ENCODE measurements at regions not wholly inside any gene's neighbourhood (a gene's known extent, or its start where the extent isn't known, plus 50 kb on each side); places are given as distances from the start of the nearest gene placed in this dataset.

DNA sequence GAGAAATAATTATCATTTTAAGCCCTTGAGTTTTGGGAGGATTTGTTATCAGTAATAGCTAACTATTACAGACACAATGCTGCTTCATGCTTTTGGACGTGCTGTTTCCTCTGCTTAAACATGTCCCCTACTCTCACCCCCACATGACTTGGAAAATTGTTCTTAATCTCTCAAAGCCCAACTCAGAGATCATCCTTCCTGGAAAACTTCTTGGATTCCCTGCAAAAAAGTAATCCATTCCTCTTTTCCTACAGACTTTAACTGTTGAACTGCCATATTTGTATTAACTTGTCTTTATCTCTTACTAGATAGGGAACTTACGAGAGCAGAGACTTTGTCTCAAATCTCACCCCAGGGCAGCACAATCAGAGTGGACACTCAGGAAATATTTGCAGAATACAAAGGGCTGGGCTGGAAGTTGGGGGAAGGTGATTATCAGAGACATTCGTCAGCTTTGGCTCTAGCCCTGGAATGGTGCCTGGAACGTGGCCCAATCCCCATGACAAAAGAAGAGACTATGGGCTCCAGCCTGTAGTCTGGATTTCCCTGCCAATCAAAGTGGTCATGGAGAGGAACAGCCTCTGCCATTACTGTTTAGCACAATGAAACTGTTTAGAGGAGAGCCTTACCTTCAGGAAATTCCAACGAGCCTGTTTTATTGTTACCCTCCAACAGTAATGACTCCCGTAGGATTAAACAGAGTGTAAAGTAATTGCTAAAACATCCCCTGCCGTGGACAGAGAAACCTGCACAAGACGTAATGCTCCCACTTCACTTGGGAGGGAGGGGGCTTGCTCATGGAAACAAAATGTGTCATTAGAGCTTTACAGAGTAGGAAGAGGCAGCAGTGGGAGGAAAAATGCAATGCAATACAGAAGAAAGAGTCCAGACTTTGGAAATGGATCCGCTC, 140.4 kb upstream of the AUTS2 start:
- DNase-seq (ENCODE audit: low spot score), result no peak

DNA sequence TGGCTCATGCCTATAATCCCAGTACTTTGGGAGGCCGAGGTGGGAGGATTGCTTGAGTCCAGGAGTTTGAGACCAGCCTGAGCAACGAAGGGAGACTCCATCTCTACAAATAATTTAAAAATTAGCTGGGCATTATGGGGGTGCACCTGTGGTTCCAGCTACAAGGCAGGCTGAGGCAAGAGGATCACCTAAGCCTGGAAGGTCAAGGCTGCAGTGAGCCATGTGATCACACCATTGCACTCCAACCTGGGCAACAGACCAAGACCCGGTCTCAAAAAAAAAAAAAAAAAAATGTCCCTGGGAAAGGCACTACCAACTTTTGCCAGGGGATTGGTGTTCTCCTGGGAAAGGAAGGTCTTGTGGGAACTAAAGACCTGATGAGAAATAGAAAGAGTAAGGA, 134.2 kb upstream of the AUTS2 start:
- DNase-seq (ENCODE audit: low spot score), result no peak

DNA sequence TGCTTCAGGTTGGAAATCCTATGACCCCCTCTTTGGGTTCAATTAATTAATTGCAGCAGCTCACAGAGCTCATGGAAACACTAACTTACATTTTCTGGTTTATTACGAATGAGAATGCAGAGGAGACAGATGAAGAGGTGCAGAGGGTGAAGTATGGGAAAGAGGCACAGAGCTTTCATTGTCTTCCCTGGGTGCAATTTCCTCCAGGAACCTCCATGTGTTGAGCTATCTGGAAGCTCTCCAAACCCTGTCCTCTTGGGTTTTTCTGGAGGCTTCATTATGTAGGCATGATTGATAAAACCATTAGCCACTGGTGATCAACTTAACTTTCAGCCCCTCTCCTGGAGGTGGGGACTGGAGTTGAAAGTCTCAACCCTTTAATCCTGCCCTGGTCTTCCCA, 133.0 kb upstream of the AUTS2 start:
- no peak for DNase-seq (ENCODE audit: low spot score)

DNA sequence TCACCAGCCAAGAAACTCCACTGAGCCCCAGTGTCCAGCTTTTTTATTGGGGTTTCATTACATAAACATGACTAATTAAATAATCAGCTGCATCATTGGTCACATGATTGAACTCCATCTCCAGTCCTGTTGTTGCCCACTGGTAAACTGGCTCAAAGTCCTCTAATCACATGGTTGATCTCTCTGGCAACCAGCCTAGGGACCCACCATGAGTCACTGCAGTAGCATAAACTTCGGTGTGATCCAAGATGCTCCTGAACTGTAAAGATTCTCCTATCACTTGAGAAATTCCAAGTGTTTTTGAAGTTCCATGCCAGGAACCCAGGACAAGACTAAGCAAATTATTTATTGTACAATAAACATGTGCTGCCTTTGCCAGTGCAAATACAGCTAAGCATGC, 130.4 kb upstream of the AUTS2 start:
- no peak for DNase-seq (ENCODE audit: low spot score)

DNA sequence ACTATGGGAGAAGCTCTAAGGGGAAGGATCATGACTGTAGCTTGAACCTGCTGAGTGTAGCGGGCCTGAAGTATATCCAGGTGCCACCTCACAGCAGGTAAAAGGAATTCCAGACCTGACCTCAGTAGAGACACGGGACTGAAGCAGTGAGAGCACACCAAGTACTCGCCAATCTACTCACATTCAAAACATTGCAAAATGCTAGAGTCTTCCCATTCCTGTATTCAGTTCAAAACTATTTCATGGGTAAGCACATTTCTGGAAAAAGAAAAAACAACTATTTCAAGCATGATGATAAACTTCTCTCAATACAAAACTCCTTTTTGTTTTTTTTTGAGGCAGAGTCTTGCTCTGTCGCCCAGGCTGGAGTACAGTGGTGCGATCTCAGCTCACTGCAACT, 121.9 kb upstream of the AUTS2 start:
- DNase-seq (ENCODE audit: low spot score), result no peak

DNA sequence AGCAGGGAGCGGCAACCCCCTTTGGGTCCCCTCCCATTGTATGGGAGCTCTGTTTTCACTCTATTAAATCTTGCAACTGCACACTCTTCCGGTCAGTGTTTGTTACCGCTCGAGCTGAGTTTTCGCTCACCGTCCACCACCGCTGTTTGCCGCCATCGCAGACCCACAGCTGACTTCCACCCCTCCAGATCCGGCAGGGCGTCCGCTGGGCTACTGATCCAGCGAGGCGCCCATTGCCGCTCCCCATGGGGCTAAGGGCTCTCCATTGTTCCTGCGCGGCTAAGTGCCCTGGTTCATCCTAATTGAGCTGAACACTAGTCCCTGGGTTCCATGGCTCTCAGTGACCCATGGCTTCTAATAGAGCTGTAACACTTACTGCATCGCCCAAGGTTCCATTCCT, 115.6 kb upstream of the AUTS2 start:
- DNase-seq (ENCODE audit: low spot score), result no peak

DNA sequence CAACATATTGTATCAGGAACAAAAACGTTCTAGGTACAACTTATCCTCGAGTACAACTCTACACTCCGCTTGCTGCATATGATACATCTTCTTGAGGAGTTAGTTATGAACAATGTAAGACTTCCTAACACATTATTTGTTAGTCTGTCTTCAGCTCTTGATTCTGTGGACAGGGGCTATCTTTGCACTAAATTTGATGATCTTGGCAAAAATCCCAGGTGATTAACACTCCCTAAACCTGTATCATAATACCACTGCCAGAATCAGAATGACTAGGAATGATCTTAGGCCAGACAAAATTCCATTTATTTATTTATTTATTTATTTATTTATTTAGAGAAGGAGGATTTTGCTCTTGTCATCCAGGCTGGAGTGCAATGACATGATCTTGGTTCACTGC, 108.7 kb upstream of the AUTS2 start:
- DNase-seq (ENCODE audit: low spot score), result no peak

DNA sequence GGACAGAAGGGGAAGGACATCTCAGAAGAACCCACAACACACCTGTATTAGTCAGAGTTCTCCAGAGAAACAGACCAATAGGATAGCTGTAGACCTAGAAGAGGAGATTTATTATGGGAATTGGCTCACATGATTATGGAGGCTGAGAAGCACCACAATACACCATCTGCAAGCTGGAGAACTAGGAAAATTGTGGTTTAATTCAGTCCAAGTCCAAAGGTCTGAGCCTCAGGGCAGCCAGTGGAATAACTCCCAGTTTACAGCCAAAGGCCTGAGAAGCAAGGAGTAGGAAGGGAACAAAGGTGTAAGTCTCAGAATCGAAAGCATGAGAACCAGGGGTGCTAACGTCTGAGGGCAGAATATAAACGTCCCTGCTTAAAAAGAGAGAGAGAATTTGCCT, 99.6 kb upstream of the AUTS2 start:
- DNase-seq (ENCODE audit: low spot score), result no peak

DNA sequence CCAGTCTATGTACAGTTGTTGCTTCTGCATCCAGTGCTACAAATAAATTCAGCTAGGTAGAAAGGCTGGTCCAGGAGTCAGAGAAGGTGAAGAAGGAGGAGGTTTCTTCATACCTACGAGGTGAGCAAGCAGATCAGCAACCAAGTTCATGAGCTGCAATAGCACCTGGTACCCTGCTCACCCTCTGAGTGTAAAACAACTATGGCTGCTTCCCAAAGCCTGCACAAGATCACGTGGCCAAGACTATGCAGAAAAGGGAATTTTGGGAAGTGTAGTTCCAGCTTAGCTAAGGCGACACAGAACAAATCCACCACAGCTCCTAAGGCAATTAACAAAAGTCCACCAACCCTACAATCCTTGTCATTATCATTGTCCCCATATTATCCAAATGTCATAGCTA, 95.9 kb upstream of the AUTS2 start:
- DNase-seq (ENCODE audit: low spot score), result no peak

DNA sequence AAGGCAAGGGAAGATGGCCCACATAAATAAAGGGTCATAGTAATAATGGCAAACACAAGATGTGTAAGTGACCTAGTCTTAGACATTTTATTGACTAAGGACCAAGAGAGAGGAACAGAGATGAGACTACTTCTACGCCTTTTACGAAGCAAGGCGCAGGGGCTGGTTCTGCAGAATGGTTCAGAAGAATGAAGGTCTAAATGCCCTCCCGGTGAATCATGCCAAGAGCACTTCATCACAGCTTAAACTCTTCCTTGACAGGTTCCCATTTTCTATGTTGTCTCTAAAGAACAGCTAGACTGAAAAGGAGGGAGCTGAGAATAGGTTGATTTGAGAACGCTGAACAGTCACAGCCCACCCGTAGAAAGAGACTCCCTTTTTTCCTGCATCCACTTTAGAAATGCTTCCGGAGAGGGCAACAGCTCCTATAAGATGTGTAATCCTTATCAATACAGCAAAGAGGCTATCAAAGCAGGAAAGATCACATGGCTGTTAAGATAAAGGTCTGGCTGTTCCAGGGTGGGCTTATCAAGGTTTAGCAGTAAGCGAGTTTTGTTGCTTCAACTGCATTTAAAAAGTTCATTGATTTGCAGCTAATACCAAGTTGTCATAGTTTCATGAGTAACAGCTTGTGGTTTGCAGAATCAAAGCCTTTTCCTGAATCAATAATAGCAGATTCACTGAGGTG, 93.4 kb upstream of the AUTS2 start:
- no peak for DNase-seq (ENCODE audit: low spot score)

DNA sequence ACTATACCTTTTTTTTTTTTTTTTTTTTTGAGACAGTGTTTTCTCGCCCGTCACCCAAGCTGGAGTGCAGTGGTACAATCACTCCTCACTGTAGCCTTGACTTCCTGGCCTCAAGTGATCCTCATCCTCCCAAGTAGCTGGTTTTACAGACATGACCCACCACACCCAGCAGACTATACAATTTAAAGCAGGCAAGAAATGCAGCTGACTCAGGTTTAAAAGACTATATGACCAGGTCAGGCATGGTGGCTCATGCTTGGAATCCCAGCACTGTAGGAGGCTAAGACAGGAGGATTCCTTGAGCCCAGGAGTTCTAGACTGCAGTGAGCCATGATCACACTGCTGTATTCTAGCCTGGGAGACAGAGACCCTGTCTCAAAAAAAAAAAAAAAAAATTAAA, 89.5 kb upstream of the AUTS2 start:
- DNase-seq (ENCODE audit: low spot score), result no peak

DNA sequence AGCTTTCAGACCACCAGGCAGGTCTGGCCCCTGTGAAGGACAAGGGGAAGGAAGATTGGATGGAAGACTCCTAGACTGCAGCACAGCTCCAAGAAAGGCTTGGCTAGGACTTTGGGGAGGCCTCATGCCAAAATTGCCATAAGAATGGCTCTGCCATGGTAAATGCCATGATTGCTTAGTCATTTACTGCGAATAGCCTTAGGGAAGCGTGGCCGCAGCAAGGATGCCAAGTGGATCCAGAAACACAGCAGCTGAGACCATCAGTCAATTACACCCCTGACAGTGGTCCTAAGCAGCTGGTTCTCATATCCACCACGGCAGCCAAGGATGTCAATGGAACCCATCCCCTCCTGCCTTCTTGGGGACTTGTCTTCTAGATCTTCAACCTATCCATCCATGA, 88.2 kb upstream of the AUTS2 start:
- no peak for DNase-seq (ENCODE audit: low spot score)

DNA sequence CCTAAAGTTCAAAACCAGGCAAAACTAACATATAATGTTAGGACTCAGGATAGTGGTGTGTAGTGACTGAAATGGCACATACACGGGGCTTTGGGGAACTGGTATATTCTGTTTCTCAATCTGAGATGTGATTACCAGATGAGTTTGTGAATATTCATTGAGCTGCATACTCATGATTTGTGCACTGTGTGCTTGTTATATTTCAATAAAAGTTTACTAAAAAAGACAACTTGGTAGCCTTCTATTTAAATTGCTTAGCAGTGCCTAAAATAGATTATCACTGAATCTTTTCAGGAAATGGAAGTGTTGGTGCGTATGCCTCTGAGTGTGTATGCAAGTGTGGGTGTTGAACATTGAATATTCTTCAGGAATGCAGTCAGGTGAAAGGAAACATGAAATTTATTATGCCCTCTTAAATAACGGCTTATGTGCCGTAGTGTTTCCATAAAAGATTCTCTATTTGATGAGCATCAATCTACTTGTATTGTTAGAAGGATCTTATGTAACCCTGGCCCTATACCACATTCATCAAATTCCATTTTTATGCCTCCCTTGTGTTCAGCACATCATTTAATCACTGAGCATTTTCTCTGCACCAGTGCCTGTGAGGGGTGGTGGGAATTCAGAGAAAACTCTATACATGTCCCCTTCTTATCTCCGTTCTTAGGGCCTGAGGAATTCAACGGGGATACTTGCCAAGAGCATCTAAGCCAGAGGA, 82.6 kb upstream of the AUTS2 start:
- no peak for DNase-seq (ENCODE audit: low spot score)

DNA sequence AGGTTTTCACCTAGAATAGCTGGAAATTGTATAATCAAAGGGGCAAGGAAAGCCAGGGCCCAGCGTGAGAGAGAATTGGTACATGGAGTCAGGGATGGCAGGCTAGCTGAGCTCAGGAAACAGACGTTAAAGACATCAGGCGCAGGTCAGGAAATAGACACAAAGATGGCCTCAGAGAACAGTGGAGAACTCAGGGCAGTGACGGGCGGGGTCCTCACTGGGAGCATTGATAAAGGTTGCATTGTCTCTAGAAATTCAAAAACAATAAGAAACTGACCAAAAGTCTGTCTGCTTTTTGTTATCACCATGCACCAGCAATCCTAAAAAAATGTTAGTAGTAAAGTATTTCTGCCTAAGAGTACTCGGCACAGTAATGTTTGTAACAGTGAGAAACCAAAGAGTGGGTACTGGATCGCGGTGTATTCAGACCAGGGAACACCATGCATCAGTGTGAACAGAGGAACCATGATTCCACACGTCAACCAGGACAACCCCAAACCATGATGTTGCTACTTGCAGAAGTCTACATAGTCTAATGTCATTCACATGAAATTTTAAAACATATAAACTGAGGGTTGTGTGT, 81.9 kb upstream of the AUTS2 start:
- no peak for DNase-seq (ENCODE audit: low spot score)

DNA sequence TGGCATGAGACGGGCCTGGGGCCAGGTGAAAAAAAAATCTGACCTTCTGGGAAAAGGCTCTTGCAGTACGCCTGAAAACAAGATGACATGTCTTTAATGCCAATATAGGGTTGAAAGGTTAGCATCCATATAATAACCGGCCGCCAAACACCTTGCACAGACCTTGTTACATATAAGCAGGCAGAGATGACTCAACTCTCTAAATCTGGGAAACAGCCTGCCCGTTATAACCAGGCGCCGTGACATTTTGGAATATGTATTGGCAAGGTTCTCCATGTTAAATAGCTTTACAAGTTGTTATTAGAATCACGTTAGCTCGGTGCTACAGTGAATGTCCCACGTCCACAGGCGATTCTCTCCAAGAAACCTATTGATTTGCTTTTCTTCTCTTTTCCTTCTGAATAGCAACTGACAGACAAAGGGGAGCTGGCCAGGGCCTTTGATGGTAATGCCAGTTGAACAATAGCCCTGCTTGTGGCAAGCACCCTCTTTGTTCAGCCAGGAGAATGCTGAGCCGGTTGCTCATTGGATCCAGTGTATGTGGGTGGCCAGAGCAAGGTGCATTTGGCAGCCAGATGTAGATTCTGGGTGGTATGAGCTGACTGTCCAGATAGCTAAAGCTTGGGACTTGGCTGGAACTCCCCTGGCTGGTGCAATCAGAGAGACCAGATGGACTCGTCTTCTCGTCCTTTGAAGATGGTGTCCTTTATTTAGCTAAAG, 80.1 kb upstream of the AUTS2 start:
- no peak for DNase-seq (ENCODE audit: low spot score)

DNA sequence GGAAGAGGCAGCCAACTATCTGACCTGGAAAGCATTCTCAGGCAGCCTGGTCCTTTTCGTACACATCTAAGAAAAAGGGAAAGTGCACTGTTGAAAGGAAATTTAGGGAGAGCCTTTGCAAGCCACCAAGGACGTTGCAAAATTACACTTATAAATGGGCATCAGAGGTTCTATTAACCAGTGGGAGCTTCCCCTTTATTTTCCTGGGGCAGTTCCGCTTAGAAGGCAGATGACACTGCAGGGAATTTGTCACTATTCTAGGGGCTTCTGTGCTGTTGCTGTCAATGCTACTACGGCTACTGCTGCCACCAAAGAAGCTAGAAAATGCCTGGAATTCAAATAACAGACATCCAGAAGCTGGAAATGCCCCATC, 79.6 kb upstream of the AUTS2 start:
- DNase-seq (ENCODE audit: low spot score), result no peak

DNA sequence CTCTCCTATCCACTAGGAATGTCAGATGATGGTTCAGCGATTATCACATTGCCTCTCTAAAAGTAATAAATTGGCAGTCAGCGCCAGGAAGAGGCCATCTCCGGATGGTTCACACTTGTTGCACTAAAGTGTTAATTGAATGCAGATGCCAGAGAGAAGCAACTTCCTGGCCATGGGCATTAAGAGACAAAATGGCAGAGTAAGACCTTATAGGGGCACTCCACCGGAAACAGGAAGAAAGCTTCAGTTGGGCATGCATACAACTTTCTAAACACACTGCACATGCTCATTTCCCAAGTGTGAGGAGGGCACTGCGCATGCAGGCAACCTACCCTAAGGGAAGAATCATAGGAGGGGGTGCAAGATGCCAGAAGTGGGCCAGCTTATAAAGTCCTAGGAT, 71.7 kb upstream of the AUTS2 start:
- no peak for DNase-seq (ENCODE audit: low spot score)

DNA sequence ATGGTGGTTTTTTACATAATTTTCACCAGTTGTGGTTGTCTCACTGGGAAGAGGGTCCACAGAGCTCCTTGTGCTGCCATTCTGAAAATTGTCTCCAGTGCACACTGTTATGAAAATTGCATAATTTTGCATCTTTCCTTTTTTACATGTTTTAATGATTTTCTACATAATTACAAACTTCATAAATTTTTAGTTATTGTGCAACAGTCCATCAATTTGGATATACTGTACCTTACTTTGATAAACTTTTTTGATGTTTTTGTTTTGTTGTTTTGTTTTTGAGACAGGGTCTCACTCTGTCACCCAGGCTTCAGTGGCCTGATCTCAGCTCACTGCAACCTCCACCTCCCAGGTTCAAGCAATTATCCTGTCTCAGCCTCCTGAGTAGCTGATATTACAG, 70.6 kb upstream of the AUTS2 start:
- DNase-seq (ENCODE audit: low spot score), result no peak

DNA sequence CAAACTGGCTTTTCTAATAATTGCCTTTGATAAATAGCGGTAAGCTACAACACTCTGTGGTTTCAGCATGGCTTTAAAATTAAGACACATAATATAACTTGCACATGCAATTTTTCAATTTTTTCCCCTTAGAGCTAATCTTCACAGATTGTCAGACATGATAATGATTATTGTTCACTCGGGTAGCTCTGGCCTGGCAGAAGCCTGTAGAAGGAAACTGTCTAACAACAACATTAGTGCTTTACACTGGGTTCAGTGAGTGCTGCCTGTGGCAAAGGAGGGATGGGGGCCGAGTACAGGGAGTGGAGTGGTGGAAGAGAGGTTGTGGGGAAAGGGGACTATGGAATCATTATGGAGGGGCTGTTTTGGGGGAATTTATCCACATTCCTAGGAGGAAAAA, 67.2 kb upstream of the AUTS2 start:
- no peak for DNase-seq (ENCODE audit: low spot score)

DNA sequence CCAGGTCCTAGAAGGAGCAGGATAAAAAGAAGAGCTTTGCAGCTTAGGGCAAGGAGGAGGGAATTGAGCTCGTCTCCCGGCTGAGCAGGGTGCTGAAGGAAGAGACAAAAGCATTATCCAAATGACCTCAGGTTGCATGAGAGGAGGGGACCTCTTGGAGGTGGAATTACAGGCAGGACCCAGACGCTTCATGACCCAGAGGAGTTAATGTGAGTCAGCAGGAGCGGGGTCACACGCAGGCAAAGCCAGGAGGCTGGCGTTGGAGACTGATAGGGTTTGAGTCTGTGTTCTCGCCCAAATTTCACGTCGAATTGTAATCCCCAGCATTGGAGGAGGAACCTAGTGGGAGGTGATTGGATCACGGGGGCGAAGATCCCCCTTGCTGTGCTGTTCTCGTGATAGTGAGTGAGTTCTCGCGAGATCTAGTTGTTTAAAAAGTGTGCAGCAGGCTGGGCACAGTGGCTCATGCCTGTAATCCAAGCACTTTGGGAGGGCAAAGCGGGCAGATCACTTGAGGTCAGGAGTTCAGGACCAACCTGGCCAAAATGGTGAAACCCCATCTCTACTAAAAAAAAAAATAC, 63.7 kb upstream of the AUTS2 start:
- no peak for DNase-seq (ENCODE audit: low spot score)

DNA sequence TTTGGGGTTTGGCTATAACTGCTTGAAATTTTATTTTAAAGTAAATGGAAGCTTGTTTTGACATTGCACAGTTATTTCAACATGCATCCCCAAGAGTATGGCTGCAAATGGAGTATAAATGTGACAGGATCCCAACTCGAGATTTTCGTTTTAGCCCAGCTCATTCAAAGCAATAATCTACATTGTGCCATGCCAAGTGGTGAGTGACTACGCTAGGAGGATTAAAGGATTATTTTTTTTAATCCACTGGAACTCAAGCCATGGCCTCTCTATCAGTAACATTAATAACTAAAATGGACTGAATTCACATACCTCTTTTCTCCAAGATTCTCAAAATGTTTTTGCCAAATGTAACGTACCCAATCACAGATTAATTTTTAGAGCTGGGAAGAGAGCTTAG, 60.6 kb upstream of the AUTS2 start:
- DNase-seq (ENCODE audit: low spot score), result no peak
